PC-3 (cell line): ENCODE measurements at regions not wholly inside any gene's neighbourhood (a gene's known extent, or its start where the extent isn't known, plus 50 kb on each side); places are given as distances from the start of the nearest gene placed in this dataset.

Source experiments
- ATAC-seq: fragments of 200-7000 bp; cut with Tn5 transposase; 2 replicates; pipeline ENCODE4 v1.9.1; 2020; ENCODE audit warnings: mild to moderate bottlenecking, moderate library complexity
- BruUV-seq: library from RNA; stranded (reverse); fragments of 400-500 nt; replicated peaks from 2 replicates; lab custom pipeline; 2021; lab: Mats Ljungman, UMichigan
- CTCF ChIA-PET: fragments of 300-600 bp; sonication (Branson Sonifier 250); formaldehyde crosslinking; loops from one replicate; lab custom pipeline; 2022; ENCODE audit warnings: antibody characterized with exemption; lab: Charles Lee
- POLR2A ChIA-PET: fragments of 300-600 bp; sonication (Branson Sonifier 250); formaldehyde crosslinking; loops from one replicate; lab custom pipeline; 2022; ENCODE audit warnings: antibody characterized with exemption; ENCODE audit not compliant: unreplicated experiment; lab: Charles Lee
- DNase-seq: peaks from one replicate; pipeline ENCODE4 v3.0.0-alpha.2; 2015
- H2AFZ ChIP-seq: fragments of 300-600 bp; sonication (generic); 2 replicates; pipeline ENCODE4 v1.6.0; 2016; ENCODE audit warnings: antibody characterized with exemption, low read length
- H3F3A ChIP-seq: fragments of 300-600 bp; sonication (generic); one replicate; pipeline ENCODE4 v1.6.0; 2017; ENCODE audit warnings: antibody characterized with exemption, low read length, control low read depth, mild to moderate bottlenecking; ENCODE audit not compliant: unreplicated experiment
- H3K27ac ChIP-seq: fragments of 300-600 bp; sonication (generic); 2 replicates; pipeline ENCODE4 v1.5.1; 2016; ENCODE audit warnings: mild to moderate bottlenecking, low read length
- H3K27me3 ChIP-seq: fragments of 300-600 bp; sonication (generic); 2 replicates; pipeline ENCODE4 v1.6.1; 2016; ENCODE audit warnings: low read length, mixed read lengths
- H3K36me3 ChIP-seq: fragments of 300-600 bp; sonication (generic); 2 replicates; pipeline ENCODE4 v1.6.1; 2016; ENCODE audit warnings: low read depth, mixed run types, low read length, mixed read lengths
- H3K4me1 ChIP-seq: fragments of 300-600 bp; sonication (generic); 2 replicates; pipeline ENCODE4 v1.5.1; 2016; ENCODE audit warnings: low read length; ENCODE audit not compliant: insufficient read depth
- H3K4me2 ChIP-seq: fragments of 300-600 bp; sonication (generic); 2 replicates; pipeline ENCODE4 v1.6.0; 2016; ENCODE audit warnings: low read length
- H3K4me3 ChIP-seq: fragments of 300-600 bp; sonication (generic); 2 replicates; pipeline ENCODE4 v1.5.1; 2016; ENCODE audit warnings: mild to moderate bottlenecking, low read length, mixed read lengths
- H3K79me2 ChIP-seq: fragments of 300-600 bp; sonication (generic); 2 replicates; pipeline ENCODE4 v1.6.1; 2017; ENCODE audit warnings: low read length, mixed read lengths
- H3K9ac ChIP-seq: fragments of 300-600 bp; sonication (generic); 2 replicates; pipeline ENCODE4 v1.6.0; 2016; ENCODE audit warnings: mild to moderate bottlenecking, low read length
- H3K9me2 ChIP-seq: fragments of 300-600 bp; sonication (generic); replicated peaks from 2 replicates; pipeline ENCODE4 v1.6.1; 2016; ENCODE audit warnings: mixed run types, low read length, mixed read lengths
- H3K9me3 ChIP-seq: fragments of 300-600 bp; sonication (generic); 2 replicates; pipeline ENCODE4 v1.6.1; 2016; ENCODE audit warnings: low read length, mixed read lengths
- H4K20me1 ChIP-seq: fragments of 300-600 bp; sonication (generic); 2 replicates; pipeline ENCODE4 v1.6.1; 2016; ENCODE audit warnings: low read length, mixed read lengths
- EZH2 ChIP-seq: fragments of 300-600 bp; sonication (generic); IDR thresholded peaks from one replicate; pipeline ENCODE4 v1.6.1; 2017; ENCODE audit warnings: antibody characterized with exemption, mild to moderate bottlenecking, low read length; ENCODE audit not compliant: unreplicated experiment
- EZH2phosphoT487 ChIP-seq: fragments of 300-600 bp; sonication (generic); IDR thresholded peaks from 2 replicates; pipeline ENCODE4 v1.6.1; 2018; ENCODE audit warnings: mild to moderate bottlenecking, antibody characterized with exemption, low read length, borderline replicate concordance
- intact Hi-C: fragments of 100-400 bp; cut with micrococcal nuclease; formaldehyde crosslinking; loops from 2 replicates; pipeline ENCODE4 v1.9.0; 2023
- TF ChIP-seq, protein P1 (sequence below): fragments of 300-600 bp; sonication (generic); conservative IDR thresholded peaks from 2 replicates; pipeline ENCODE4 v1.5.1; 2017; ENCODE audit warnings: antibody characterized with exemption, low read depth, mild to moderate bottlenecking, low read length

DNA sequence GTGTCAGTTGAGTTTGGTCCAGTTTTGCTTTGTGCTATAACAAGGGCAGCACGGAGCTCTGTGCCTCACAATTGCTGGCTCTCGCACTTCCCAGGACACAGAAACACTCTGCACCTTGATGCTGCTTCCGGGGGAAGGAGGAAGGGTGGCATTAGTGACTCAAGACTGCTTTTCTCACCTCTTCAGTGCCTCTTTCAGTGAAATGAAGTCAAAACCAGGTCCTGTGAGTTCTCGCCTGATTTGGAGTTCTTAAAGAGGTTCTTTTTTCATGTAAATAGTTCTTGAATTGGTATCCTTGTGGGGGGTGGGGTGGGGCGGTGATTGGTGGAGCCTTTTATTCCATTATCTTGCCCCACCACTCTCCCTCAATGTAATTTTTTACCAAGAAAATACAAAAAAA is 91.5 kb upstream of the MYT1L start:
- Histone ChIP-seq H3K9me3 (no peaks in the 10 kb centered on the region), H3K9me2 (no peaks in the 10 kb centered on the region), H3K4me3 (no peak overlapping the region), H4K20me1 (no peaks in the 10 kb centered on the region), H3K36me3 (no peaks in the 10 kb centered on the region), H2AFZ (no peak overlapping the region), H3K9ac (no peak overlapping the region), H3K27me3 (no peaks in the 10 kb centered on the region), H3K27ac (no peak overlapping the region), H3F3A (no peaks in the 10 kb centered on the region), H3K4me1 (no peaks in the 10 kb centered on the region), H3K4me2 (no peak overlapping the region), H3K79me2 (no peaks in the 10 kb centered on the region)
- ChIA-PET CTCF (no interaction called here), POLR2A (no interaction called here)
- no TSS peak for BruUV-seq
- no peak for ATAC-seq
- TF ChIP-seq EZH2phosphoT487 (no peak), EZH2 (no peak)
- TF ChIP-seq, protein P1, sequence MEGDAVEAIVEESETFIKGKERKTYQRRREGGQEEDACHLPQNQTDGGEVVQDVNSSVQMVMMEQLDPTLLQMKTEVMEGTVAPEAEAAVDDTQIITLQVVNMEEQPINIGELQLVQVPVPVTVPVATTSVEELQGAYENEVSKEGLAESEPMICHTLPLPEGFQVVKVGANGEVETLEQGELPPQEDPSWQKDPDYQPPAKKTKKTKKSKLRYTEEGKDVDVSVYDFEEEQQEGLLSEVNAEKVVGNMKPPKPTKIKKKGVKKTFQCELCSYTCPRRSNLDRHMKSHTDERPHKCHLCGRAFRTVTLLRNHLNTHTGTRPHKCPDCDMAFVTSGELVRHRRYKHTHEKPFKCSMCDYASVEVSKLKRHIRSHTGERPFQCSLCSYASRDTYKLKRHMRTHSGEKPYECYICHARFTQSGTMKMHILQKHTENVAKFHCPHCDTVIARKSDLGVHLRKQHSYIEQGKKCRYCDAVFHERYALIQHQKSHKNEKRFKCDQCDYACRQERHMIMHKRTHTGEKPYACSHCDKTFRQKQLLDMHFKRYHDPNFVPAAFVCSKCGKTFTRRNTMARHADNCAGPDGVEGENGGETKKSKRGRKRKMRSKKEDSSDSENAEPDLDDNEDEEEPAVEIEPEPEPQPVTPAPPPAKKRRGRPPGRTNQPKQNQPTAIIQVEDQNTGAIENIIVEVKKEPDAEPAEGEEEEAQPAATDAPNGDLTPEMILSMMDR: no peak
- intact Hi-C loops: no loop called here
- DNase-seq: no peak

DNA sequence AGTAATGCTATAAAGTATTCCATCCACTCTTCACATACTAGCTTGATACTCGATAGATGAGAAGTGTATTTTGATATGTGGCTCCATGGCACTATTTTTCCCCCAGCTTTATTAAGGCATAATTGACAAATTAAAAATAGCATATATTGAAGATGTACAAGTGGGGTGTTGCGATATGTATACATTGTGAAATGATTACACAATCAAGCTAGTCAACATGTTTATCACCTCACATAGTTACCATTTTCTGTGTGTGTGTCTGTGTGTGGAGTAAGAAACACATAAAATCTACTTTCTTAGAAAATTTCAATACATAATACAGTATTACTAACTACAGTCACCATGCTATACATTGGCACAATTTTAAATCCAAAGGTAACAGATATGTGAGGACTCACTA is 82.5 kb upstream of the MYT1L start:
- Histone ChIP-seq H3K4me2 (no peak overlapping the region), H3K4me3 (no peak overlapping the region), H3K9ac (no peak overlapping the region), H3K4me1 (no peaks in the 10 kb centered on the region), H3K79me2 (no peaks in the 10 kb centered on the region), H3K36me3 (no peaks in the 10 kb centered on the region), H3F3A (no peaks in the 10 kb centered on the region), H3K27me3 (no peaks in the 10 kb centered on the region), H3K27ac (no peak overlapping the region), H4K20me1 (no peaks in the 10 kb centered on the region), H3K9me2 (no peaks in the 10 kb centered on the region), H2AFZ (no peak overlapping the region), H3K9me3 (no peaks in the 10 kb centered on the region)
- ATAC-seq (no peak), DNase-seq (no peak)
- ChIA-PET CTCF (no interaction called here), POLR2A (no interaction called here)
- BruUV-seq: no TSS peak
- intact Hi-C loops: no loop called here
- no peak for TF ChIP-seq EZH2phosphoT487
- TF ChIP-seq, protein P1: no peak
- TF ChIP-seq EZH2: no peak

DNA sequence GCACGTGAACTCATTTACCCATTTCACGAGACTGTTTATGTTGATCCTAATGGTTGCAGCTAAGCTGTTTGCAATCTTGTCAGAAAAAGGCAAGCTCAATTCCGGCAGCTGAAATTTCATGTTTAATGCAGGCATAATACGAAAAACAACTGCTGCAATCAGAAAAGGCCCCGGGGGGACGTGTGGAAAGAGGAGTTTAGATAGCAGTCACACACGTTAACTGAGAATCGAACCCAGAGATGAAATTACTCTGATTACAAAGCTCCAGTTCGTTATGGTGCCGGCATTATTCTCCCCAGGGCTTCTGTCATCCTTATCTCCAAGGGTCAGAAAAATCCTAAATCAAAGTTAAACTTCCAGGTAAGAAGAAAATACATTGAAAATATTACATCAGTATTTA is 79.9 kb upstream of the MYT1L start:
- ChIA-PET POLR2A (no interaction called here), CTCF (no interaction called here)
- no peaks in the 10 kb centered on the region for H4K20me1 ChIP-seq
- H3K4me1 ChIP-seq: no peaks in the 10 kb centered on the region
- no peak overlapping the region for H3K4me2 ChIP-seq
- H3K9me3 ChIP-seq: peaks cover 5% of the 10 kb centered on the region; the same call in 1 of the 2 replicates
- H3F3A ChIP-seq: no peaks in the 10 kb centered on the region
- H2AFZ ChIP-seq: no peak overlapping the region
- intact Hi-C loops: no loop called here
- no peak overlapping the region for H3K27ac ChIP-seq
- no peaks in the 10 kb centered on the region for H3K36me3 ChIP-seq
- ATAC-seq (no peak), DNase-seq (no peak)
- H3K79me2 ChIP-seq: no peaks in the 10 kb centered on the region
- no peaks in the 10 kb centered on the region for H3K9me2 ChIP-seq
- H3K9ac ChIP-seq: no peak overlapping the region
- H3K27me3 ChIP-seq: no peaks in the 10 kb centered on the region
- no peak for TF ChIP-seq EZH2phosphoT487
- no peak for TF ChIP-seq EZH2
- TF ChIP-seq, protein P1: no peak
- no TSS peak for BruUV-seq
- no peak overlapping the region for H3K4me3 ChIP-seq
